Activated CD4-positive, alpha-beta T cell treated with anti-CD3 and anti-CD28 coated beads for 4 hours (primary cell): ENCODE measurements at regions not wholly inside any gene's neighbourhood (a gene's known extent, or its start where the extent isn't known, plus 50 kb on each side); places are given as distances from the start of the nearest gene placed in this dataset.

ENCODE experiments used
- DNase-seq, 2 donors: peaks; one replicate each; pipeline ENCODE4 v3.0.0-alpha.2; 2020

GRCh38 chr9:116067566-116067965, 86.0 kb upstream of the PAPPA start:
- no peak for DNase-seq

- no peak for DNase-seq
Observed at GRCh38 chr9:116070256-116070914, 83.2 kb upstream of the PAPPA start.

GRCh38 chr9:116072046-116072445, 81.5 kb upstream of the PAPPA start:
- DNase-seq = no peak

GRCh38 chr9:116073826-116074225, 79.8 kb upstream of the PAPPA start:
- no peak for DNase-seq

- DNase-seq = no peak
Observed at GRCh38 chr9:116074658-116075057, 78.9 kb upstream of the PAPPA start.

GRCh38 chr9:116075191-116075590, 78.4 kb upstream of the PAPPA start:
- DNase-seq = no peak

- DNase-seq = no peak
Observed at GRCh38 chr9:116078640-116079039, 75.0 kb upstream of the PAPPA start.

- DNase-seq = no peak
Observed at GRCh38 chr9:116080561-116080960, 73.0 kb upstream of the PAPPA start.

- no peak for DNase-seq
Observed at GRCh38 chr9:116081435-116082115, 72.0 kb upstream of the PAPPA start.

GRCh38 chr9:116083837-116084236, 69.8 kb upstream of the PAPPA start:
- no peak for DNase-seq

- DNase-seq = no peak
Observed at GRCh38 chr9:116084497-116084896, 69.1 kb upstream of the PAPPA start.

- no peak for DNase-seq
Observed at GRCh38 chr9:116087246-116087645, 66.3 kb upstream of the PAPPA start.

GRCh38 chr9:116087751-116088194, 65.8 kb upstream of the PAPPA start:
- DNase-seq = no peak

GRCh38 chr9:116088396-116088795, 65.2 kb upstream of the PAPPA start:
- DNase-seq = no peak

- no peak for DNase-seq
Observed at GRCh38 chr9:116090030-116090770, 63.4 kb upstream of the PAPPA start.

- DNase-seq = no peak
Observed at GRCh38 chr9:116094846-116095245, 58.7 kb upstream of the PAPPA start.

GRCh38 chr9:116095403-116095802, 58.2 kb upstream of the PAPPA start:
- DNase-seq = no peak

- no peak for DNase-seq
Observed at GRCh38 chr9:116096046-116096445, 57.5 kb upstream of the PAPPA start.

- no peak for DNase-seq
Observed at GRCh38 chr9:116096853-116097252, 56.7 kb upstream of the PAPPA start.

GRCh38 chr9:116098476-116098875, 55.1 kb upstream of the PAPPA start:
- DNase-seq = no peak

- no peak for DNase-seq
Observed at GRCh38 chr9:116099821-116100220, 53.8 kb upstream of the PAPPA start.

GRCh38 chr9:116100711-116101121, 52.9 kb upstream of the PAPPA start:
- DNase-seq = no peak

GRCh38 chr9:116101516-116101915, 52.1 kb upstream of the PAPPA start:
- DNase-seq = no peak

- no peak for DNase-seq
Observed at GRCh38 chr9:116102596-116102995, 51.0 kb upstream of the PAPPA start.
